Karpas-422 (cell line): ENCODE measurements at regions not wholly inside any gene's neighbourhood (a gene's known extent, or its start where the extent isn't known, plus 50 kb on each side); places are given as distances from the start of the nearest gene placed in this dataset.

Experiments used
- DNase-seq: peaks from one replicate; pipeline ENCODE4 v3.0.0-alpha.2; 2015
- H2AFZ ChIP-seq: fragments of 200-600 bp; sonication (generic); 2 replicates; pipeline ENCODE4 v1.6.1; 2014; ENCODE audit warnings: antibody characterized with exemption, low read length, mixed read lengths
- H3K27ac ChIP-seq: fragments of 200-600 bp; sonication (generic); 2 replicates; pipeline ENCODE4 v1.5.1; 2014; ENCODE audit warnings: mild to moderate bottlenecking, low read length, moderate library complexity
- H3K27me3 ChIP-seq: fragments of 200-600 bp; sonication (generic); 2 replicates; pipeline ENCODE4 v1.6.1; 2014; ENCODE audit warnings: low read length, mixed read lengths
- H3K36me3 ChIP-seq: fragments of 200-600 bp; sonication (generic); 2 replicates; pipeline ENCODE4 v1.6.1; 2014; ENCODE audit warnings: low read length, mixed read lengths; ENCODE audit not compliant: insufficient read depth
- H3K4me1 ChIP-seq: fragments of 200-600 bp; sonication (generic); 2 replicates; pipeline ENCODE4 v1.6.1; 2014; ENCODE audit warnings: mild to moderate bottlenecking, low read length, mixed read lengths
- H3K4me2 ChIP-seq: fragments of 200-600 bp; sonication (generic); 2 replicates; pipeline ENCODE4 v1.6.1; 2014; ENCODE audit warnings: low read length, low read depth, mild to moderate bottlenecking; ENCODE audit not compliant: poor library complexity, severe bottlenecking
- H3K4me3 ChIP-seq: fragments of 200-600 bp; sonication (generic); 2 replicates; pipeline ENCODE4 v1.5.1; 2014; ENCODE audit warnings: mild to moderate bottlenecking, antibody characterized with exemption, low read length, mixed read lengths
- H3K79me2 ChIP-seq: fragments of 200-600 bp; sonication (generic); 2 replicates; pipeline ENCODE4 v1.6.1; 2014; ENCODE audit warnings: mild to moderate bottlenecking, low read length, mixed read lengths
- H3K9ac ChIP-seq: fragments of 200-600 bp; sonication (generic); 2 replicates; pipeline ENCODE4 v1.6.0; 2014; ENCODE audit warnings: low read length
- H3K9me2 ChIP-seq: fragments of 200-600 bp; sonication (generic), shearing (Covaris generic); replicated peaks from 2 replicates; pipeline ENCODE4 v1.6.0; 2014; ENCODE audit warnings: mild to moderate bottlenecking, low read length, moderate library complexity; ENCODE audit not compliant: insufficient read depth
- H3K9me3 ChIP-seq: fragments of 300-700, 200-600 bp; sonication (generic); 2 replicates; pipeline ENCODE4 v1.6.1; 2014; ENCODE audit warnings: low read length, mixed read lengths
- H4K20me1 ChIP-seq: fragments of 200-600 bp; sonication (generic); 2 replicates; pipeline ENCODE4 v1.6.1; 2014; ENCODE audit warnings: mild to moderate bottlenecking, antibody characterized with exemption, low read length, low read depth; ENCODE audit not compliant: insufficient read depth

DNA sequence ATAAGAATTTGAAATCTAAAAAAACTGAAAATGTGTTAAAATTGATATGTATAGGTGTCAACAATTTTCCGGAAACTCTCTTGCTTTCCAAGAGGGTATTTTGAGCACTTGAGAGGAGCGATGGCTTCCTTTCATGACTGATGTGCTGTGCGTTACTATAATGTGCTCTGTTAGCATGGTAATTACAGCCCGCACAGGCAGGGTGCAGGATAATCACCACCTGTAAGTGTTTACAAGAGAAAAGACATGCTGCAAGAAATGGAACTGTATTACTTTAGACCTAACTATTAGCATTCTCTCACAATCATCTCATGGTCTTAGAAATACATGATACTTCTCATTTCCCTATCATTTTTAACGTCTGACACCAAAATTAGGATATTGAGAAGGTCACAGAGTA, 92.4 kb upstream of the ADARB2 start:
- Histone ChIP-seq H3K9me2 (no peaks in the 10 kb centered on the region), H3K4me2 (no peak overlapping the region), H3K4me3 (no peak overlapping the region)

DNA sequence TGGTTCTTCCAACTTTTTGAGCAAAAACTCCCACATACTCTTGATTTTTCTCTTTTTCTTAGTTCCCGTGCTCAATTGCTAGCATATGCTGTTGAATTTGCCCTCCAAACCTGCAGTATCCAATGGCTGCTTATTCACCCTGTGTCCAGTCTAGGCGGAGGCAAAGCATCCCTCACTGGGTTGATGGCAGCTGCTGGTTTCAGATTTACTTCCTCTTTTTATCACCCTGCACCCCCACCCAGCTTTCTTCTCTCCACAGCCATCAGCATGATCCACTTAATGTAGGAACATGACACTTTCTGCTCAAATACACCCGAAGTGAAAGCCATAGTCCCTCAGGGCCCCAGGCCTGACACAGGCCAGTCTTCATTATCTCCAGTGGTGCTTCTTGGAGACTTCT, 87.6 kb upstream of the ADARB2 start:
- peak; percentile 72 for DNase-seq
- H3K9me2 ChIP-seq = no peaks in the 10 kb centered on the region
- H3K9ac ChIP-seq = no peak overlapping the region
- no peaks in the 10 kb centered on the region for H3K36me3 ChIP-seq
- H3K27ac ChIP-seq = no peak overlapping the region
- no peaks in the 10 kb centered on the region for H4K20me1 ChIP-seq
- peaks cover 16% of the 10 kb centered on the region for H3K4me1 ChIP-seq
- 0 out of 2 replicates have a peak, but pooled peaks cover 2% of the 10 kb centered on the region for H3K27me3 ChIP-seq
- H3K4me3 ChIP-seq = no peak overlapping the region
- no peak overlapping the region for H2AFZ ChIP-seq
- H3K79me2 ChIP-seq = no peaks in the 10 kb centered on the region
- H3K9me3 ChIP-seq = no peaks in the 10 kb centered on the region
- peak overlapping the region; percentile 4 for H3K4me2 ChIP-seq

More for the DNA sequence above, 92.4 kb upstream of the ADARB2 start:
- no peaks in the 10 kb centered on the region for H3K9me3 ChIP-seq
- H3K79me2 ChIP-seq = no peaks in the 10 kb centered on the region
- no peaks in the 10 kb centered on the region for H4K20me1 ChIP-seq
- H3K27ac ChIP-seq = no peak overlapping the region
- H3K27me3 ChIP-seq = peaks cover 2% of the 10 kb centered on the region; the same call in 1 of the 2 replicates
- no peaks in the 10 kb centered on the region for H3K36me3 ChIP-seq
- no peak overlapping the region for H3K9ac ChIP-seq
- H3K4me1 ChIP-seq = peaks cover 8% of the 10 kb centered on the region
- DNase-seq = no peak
- H2AFZ ChIP-seq = no peak overlapping the region

DNA sequence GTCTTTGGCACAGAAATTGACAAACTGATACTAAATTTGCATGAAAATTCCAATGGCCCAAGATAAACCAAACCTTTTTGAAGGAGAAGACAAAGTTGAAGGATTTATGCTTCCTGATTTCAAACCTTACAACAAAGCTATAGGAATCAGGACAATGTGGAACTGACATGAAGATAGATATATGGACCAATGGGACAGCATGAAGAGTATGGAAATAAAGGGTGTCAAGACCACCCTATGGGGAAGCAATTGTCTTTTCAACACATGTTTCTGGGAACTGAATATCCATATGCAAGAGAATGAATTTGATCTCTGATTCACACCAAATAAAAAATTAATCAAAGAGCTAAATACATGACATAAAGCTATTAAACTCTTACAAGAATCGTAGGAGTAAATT, 77.2 kb upstream of the ADARB2 start:
- Histone ChIP-seq H3K9me3 (no peaks in the 10 kb centered on the region), H3K4me1 (no peaks in the 10 kb centered on the region), H3K9ac (no peak overlapping the region), H3K79me2 (no peaks in the 10 kb centered on the region), H3K9me2 (no peaks in the 10 kb centered on the region), H2AFZ (no peak overlapping the region), H3K4me2 (no peak overlapping the region), H3K4me3 (no peak overlapping the region), H3K27me3 (no peaks in the 10 kb centered on the region), H3K36me3 (no peaks in the 10 kb centered on the region), H4K20me1 (no peaks in the 10 kb centered on the region), H3K27ac (no peak overlapping the region)
- DNase-seq = no peak

DNA sequence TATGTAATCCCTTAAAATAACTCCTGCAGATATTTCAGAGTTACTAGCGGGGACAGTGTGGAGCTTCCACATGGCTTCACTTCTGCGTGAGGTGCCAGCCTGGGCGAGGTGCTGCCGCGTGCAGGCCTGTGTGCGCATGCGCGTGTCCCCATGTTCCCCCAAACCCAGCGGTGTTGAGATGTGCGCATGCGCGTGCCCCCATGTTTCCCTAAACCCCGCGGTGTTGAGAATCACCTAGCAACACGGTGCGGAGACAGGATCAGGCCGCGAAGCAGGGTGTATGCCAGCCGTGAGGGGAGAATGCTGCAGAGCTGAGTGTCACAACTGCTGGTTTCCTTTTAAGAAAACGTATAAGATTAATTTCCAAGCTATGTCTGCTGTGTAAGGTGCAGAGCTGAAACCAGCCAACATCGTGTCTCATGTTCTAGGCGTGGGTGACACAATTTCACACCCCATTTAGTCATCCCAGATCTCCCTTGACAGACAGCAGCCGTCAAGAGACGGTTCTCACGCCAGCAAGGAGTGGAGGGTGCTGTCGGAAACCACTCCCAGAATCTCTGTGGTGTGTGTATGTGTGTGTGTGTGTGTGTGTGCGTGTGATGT, 71.9 kb upstream of the ADARB2 start:
- H3K9me3 ChIP-seq = no peaks in the 10 kb centered on the region
- DNase-seq = no peak
- H3K27me3 ChIP-seq = no peaks in the 10 kb centered on the region
- H3K4me2 ChIP-seq = no peak overlapping the region
- H3K27ac ChIP-seq = no peak overlapping the region
- H3K4me3 ChIP-seq = no peak overlapping the region
- H3K9ac ChIP-seq = no peak overlapping the region
- no peak overlapping the region for H2AFZ ChIP-seq
- H3K9me2 ChIP-seq = no peaks in the 10 kb centered on the region
- H3K4me1 ChIP-seq = no peaks in the 10 kb centered on the region
- H3K36me3 ChIP-seq = no peaks in the 10 kb centered on the region
- no peaks in the 10 kb centered on the region for H3K79me2 ChIP-seq
- no peaks in the 10 kb centered on the region for H4K20me1 ChIP-seq

DNA sequence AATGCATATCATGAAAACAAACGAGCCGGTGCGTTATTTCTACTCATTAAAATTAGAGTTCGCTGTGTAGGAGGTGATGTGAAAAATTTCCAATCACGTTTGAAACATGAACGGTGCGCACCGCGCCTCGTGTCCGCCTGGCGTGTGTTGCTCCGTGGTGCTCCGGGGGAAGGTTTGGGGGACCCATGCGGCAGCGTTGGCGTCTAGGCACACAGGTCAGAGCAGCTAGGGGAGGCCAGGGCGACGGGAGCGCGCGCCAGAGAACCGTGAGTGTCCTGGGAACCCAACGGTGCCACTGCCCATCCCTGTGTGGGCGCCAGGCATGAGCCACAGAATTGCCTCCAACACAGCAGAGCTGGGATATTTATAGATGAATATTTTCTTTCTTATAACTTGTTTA, 70.6 kb upstream of the ADARB2 start:
- no peak for DNase-seq

DNA sequence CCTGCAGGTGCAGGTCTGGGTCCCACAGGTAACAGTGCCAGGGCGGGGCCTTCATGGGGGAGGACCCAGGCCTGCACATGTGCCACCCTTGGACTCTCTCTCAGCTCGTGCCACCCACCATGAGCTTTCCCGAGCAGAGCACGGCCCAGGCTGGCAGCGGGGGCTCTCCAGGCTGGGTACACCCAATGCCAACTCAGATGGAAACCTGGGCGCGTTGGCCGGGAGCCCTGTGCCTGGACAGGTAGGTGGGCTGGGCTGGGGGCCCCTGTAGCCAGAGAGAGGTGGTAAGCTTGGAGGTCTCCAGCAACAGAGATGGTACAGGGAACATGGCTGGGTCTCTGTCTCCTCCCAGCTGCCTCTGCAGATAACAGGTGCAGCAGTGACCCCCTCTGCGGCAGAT, 69.9 kb upstream of the ADARB2 start:
- H3K4me1 ChIP-seq = no peaks in the 10 kb centered on the region
- H3K27me3 ChIP-seq = no peaks in the 10 kb centered on the region
- no peaks in the 10 kb centered on the region for H3K9me3 ChIP-seq
- H3K9me2 ChIP-seq = no peaks in the 10 kb centered on the region
- no peak overlapping the region for H3K4me2 ChIP-seq
- H3K79me2 ChIP-seq = no peaks in the 10 kb centered on the region
- no peak overlapping the region for H3K27ac ChIP-seq
- H3K4me3 ChIP-seq = no peak overlapping the region
- no peak overlapping the region for H2AFZ ChIP-seq
- DNase-seq = no peak
- no peak overlapping the region for H3K9ac ChIP-seq
- H4K20me1 ChIP-seq = no peaks in the 10 kb centered on the region
- H3K36me3 ChIP-seq = no peaks in the 10 kb centered on the region

More for the DNA sequence above, 70.6 kb upstream of the ADARB2 start:
- Histone ChIP-seq H3K79me2 (no peaks in the 10 kb centered on the region), H3K4me1 (no peaks in the 10 kb centered on the region), H2AFZ (no peak overlapping the region), H3K36me3 (no peaks in the 10 kb centered on the region), H3K9me2 (no peaks in the 10 kb centered on the region), H3K9ac (no peak overlapping the region), H3K27me3 (no peaks in the 10 kb centered on the region), H3K4me3 (no peak overlapping the region), H4K20me1 (no peaks in the 10 kb centered on the region), H3K4me2 (no peak overlapping the region), H3K27ac (no peak overlapping the region), H3K9me3 (no peaks in the 10 kb centered on the region)

DNA sequence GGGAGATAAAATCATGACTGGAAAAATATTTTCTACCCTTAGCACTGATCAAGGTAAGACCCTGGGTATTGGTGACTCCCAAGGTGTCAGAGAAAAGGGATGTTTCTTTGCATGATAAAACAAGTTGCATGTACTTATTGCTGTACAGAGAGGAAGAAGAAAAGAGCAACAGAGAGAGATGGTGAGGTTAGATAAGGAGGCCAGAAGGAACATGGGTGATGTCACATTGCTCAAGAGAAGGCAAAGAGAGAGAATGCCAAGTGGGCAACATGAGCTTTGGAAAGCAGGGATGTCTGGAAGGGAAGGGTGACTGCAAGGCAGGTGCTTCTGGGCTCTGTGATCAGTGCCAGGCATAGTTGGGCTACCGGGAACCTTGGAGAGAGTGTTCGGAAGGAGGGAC, 65.1 kb upstream of the ADARB2 start:
- Histone ChIP-seq H3K4me3 (no peak overlapping the region), H3K27ac (no peak overlapping the region), H3K9ac (no peak overlapping the region), H3K9me2 (no peaks in the 10 kb centered on the region), H3K79me2 (no peaks in the 10 kb centered on the region), H3K27me3 (no peaks in the 10 kb centered on the region), H3K4me1 (no peaks in the 10 kb centered on the region), H4K20me1 (no peaks in the 10 kb centered on the region), H3K4me2 (no peak overlapping the region), H3K9me3 (no peaks in the 10 kb centered on the region), H2AFZ (no peak overlapping the region), H3K36me3 (no peaks in the 10 kb centered on the region)
- no peak for DNase-seq

DNA sequence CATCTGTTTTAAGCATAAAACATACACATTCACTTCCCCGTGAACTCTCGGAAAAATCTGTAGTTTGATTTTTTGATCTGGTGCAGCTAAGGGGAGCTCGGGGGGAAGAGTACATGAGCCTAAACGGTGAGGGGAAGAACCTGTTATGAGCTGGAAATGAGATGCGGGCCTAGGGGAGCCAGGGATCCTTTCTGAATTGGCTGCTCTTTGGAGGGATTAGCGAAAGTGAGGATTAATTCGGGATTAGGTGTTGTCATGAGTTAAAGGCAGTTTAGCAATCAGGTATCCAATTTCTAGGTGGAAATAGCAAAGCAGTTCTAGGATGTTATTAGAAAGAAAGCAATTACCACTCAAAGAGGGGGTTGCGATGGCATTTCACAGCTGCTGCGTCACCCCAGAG, 51.1 kb upstream of the ADARB2 start:
- Histone ChIP-seq H3K9me3 (no peaks in the 10 kb centered on the region), H3K4me3 (no peak overlapping the region), H2AFZ (no peak overlapping the region), H3K9ac (no peak overlapping the region), H3K27ac (no peak overlapping the region), H3K27me3 (no peaks in the 10 kb centered on the region), H3K9me2 (no peaks in the 10 kb centered on the region), H4K20me1 (no peaks in the 10 kb centered on the region), H3K4me1 (no peaks in the 10 kb centered on the region), H3K4me2 (no peak overlapping the region), H3K36me3 (no peaks in the 10 kb centered on the region), H3K79me2 (no peaks in the 10 kb centered on the region)
- DNase-seq = no peak
